ENCODE measurements at regions not wholly inside any gene's neighbourhood (a gene's known extent, or its start where the extent isn't known, plus 50 kb on each side); places are given as distances from the start of the nearest gene placed in this dataset.

DNA sequence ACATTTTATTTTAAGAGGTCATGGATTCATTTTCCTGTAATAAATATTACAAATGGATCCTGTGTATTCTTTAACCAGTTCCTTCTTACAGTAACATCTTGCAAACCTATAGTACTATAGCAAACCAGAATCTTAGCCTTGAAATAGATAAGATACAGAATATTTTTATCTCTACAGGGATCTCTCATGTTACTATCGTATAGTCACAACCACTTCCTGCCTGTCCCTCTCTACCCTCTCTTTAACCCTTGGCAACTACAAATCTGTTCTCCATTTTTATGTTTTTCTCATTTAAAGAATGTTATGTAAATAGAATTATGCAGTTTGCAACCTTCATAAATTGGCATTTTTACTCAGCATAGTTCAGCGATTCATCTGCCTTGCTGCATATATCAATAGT, 454.0 kb downstream of the DIRAS2 start (continued):
- TF ChIP-seq EZH2 (IDR thresholded peaks at IDR 0.05; ENCODE audit: low read depth, unreplicated experiment), result no peak
- TF ChIP-seq CTCF (conservative IDR thresholded peaks at IDR 0.05; ENCODE audit: low read depth in 2 of 2), result no peak
- no peak for TF ChIP-seq STAT1 (IDR thresholded peaks at IDR 0.05; ENCODE audit: unreplicated experiment)
- no peak for TF ChIP-seq ZNF331 (CRISPR knock-in tag; IDR thresholded peaks at IDR 0.05; ENCODE audit: low read depth)
- TF ChIP-seq, protein P1, sequence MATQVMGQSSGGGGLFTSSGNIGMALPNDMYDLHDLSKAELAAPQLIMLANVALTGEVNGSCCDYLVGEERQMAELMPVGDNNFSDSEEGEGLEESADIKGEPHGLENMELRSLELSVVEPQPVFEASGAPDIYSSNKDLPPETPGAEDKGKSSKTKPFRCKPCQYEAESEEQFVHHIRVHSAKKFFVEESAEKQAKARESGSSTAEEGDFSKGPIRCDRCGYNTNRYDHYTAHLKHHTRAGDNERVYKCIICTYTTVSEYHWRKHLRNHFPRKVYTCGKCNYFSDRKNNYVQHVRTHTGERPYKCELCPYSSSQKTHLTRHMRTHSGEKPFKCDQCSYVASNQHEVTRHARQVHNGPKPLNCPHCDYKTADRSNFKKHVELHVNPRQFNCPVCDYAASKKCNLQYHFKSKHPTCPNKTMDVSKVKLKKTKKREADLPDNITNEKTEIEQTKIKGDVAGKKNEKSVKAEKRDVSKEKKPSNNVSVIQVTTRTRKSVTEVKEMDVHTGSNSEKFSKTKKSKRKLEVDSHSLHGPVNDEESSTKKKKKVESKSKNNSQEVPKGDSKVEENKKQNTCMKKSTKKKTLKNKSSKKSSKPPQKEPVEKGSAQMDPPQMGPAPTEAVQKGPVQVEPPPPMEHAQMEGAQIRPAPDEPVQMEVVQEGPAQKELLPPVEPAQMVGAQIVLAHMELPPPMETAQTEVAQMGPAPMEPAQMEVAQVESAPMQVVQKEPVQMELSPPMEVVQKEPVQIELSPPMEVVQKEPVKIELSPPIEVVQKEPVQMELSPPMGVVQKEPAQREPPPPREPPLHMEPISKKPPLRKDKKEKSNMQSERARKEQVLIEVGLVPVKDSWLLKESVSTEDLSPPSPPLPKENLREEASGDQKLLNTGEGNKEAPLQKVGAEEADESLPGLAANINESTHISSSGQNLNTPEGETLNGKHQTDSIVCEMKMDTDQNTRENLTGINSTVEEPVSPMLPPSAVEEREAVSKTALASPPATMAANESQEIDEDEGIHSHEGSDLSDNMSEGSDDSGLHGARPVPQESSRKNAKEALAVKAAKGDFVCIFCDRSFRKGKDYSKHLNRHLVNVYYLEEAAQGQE (IDR thresholded peaks at IDR 0.05; ENCODE audit: unreplicated experiment), result no peak
- no peak for TF ChIP-seq CREB1 (CRISPR knock-in tag; IDR thresholded peaks at IDR 0.05; ENCODE audit: low read depth)
- TF ChIP-seq EZH2phosphoT487 (IDR thresholded peaks at IDR 0.05; ENCODE audit: unreplicated experiment), result no peak
- no peak for TF ChIP-seq NANOG (IDR thresholded peaks at IDR 0.05; ENCODE audit: borderline replicate concordance)

DNA sequence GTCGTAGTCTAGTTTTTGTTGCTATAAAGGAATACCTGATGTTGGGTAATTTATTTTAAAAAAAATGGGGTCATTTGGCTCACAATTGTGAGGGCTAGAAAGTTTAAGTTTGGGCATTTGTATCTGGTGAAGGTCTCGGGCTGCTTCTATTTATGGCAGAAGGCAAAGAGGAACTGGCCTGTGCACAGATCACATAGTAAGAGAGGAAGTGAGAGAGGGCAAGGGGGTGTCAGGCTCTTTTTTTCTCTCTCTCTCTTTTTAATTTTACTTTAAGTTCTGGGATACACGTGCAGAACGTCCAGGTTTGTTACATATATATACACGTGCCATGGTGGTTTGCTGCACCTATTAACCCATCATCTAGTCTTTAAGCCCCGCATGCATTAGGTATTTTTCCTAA, 453.3 kb downstream of the DIRAS2 start:
- ATAC-seq (no peak), DNase-seq (ENCODE audit: low spot score) (no peak)
- Histone ChIP-seq H3K4me1 (ENCODE audit: insufficient read depth) (no peaks in the 10 kb centered on the region), H3K79me2 (replicated peaks; ENCODE audit: insufficient read depth) (no peaks in the 10 kb centered on the region), H3K27ac (ENCODE audit: low read depth) (no peak overlapping the region), H3K4me2 (no peak overlapping the region), H4K20me1 (replicated peaks; ENCODE audit: insufficient read depth) (no peaks in the 10 kb centered on the region), H3F3A (replicated peaks; ENCODE audit: low read depth) (no peaks in the 10 kb centered on the region), H3K9me2 (ENCODE audit: insufficient read depth) (peaks cover 5% of the 10 kb centered on the region; the same call in 1 of the 2 replicates), H2AFZ (no peak overlapping the region), H3K36me3 (ENCODE audit: insufficient read depth) (no peaks in the 10 kb centered on the region), H3K27me3 (ENCODE audit: insufficient read depth) (no peaks in the 10 kb centered on the region), H3K4me3 (no peak overlapping the region)
- H3K4me1 Mint-ChIP-seq, result no peaks in the 10 kb centered on the region
- H3K4me3 Mint-ChIP-seq, result no peak overlapping the region
- H3K36me3 Mint-ChIP-seq (ENCODE audit: low read depth), result peaks cover 14% of the 10 kb centered on the region; the same call in 2 of the 3 replicates
- no peak overlapping the region for H3K27ac Mint-ChIP-seq
- H3K27me3 Mint-ChIP-seq (ENCODE audit: insufficient read depth, low read depth, poor library complexity), result no peaks in the 10 kb centered on the region
- peaks cover 40% of the 10 kb centered on the region for H3K9me3 Mint-ChIP-seq
- TF ChIP-seq ZNF331 (CRISPR knock-in tag; IDR thresholded peaks at IDR 0.05; ENCODE audit: low read depth), result no peak
- no peak for TF ChIP-seq ZNF114 (CRISPR knock-in tag; IDR thresholded peaks at IDR 0.05)
- TF ChIP-seq, protein P2, sequence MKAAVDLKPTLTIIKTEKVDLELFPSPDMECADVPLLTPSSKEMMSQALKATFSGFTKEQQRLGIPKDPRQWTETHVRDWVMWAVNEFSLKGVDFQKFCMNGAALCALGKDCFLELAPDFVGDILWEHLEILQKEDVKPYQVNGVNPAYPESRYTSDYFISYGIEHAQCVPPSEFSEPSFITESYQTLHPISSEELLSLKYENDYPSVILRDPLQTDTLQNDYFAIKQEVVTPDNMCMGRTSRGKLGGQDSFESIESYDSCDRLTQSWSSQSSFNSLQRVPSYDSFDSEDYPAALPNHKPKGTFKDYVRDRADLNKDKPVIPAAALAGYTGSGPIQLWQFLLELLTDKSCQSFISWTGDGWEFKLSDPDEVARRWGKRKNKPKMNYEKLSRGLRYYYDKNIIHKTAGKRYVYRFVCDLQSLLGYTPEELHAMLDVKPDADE (IDR thresholded peaks at IDR 0.05), result no peak
- no peak for TF ChIP-seq CREB1 (CRISPR knock-in tag; IDR thresholded peaks at IDR 0.05; ENCODE audit: low read depth)
- no peak for TF ChIP-seq EZH2 (IDR thresholded peaks at IDR 0.05; ENCODE audit: low read depth, unreplicated experiment)
- TF ChIP-seq, protein P1 (IDR thresholded peaks at IDR 0.05; ENCODE audit: unreplicated experiment), result no peak
- TF ChIP-seq POLR2AphosphoS5 (IDR thresholded peaks at IDR 0.05; ENCODE audit: low read depth), result no peak

Data from GM23338 (cell line).